ENCODE measurements at regions not wholly inside any gene's neighbourhood (a gene's known extent, or its start where the extent isn't known, plus 50 kb on each side); places are given as distances from the start of the nearest gene placed in this dataset.

DNA sequence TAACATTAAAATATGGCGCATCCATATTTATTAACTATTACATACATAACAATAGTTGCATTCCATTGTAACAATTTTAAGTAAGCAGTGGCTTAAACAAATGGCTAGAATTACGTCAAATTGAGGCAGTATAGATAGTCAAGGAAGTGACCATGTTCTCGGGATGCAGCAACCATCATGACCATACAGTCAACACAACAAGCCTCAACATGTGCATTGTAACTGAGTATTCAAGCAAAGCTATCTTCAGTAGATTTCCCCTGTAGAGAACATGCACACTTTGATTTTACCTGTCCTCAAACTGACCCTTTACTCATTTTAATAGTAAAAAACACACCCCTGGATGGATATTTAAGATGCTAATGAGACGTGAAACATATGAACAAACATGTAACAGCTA, 356.4 kb downstream of the HINT1 start:
- TF ChIP-seq, protein P1, sequence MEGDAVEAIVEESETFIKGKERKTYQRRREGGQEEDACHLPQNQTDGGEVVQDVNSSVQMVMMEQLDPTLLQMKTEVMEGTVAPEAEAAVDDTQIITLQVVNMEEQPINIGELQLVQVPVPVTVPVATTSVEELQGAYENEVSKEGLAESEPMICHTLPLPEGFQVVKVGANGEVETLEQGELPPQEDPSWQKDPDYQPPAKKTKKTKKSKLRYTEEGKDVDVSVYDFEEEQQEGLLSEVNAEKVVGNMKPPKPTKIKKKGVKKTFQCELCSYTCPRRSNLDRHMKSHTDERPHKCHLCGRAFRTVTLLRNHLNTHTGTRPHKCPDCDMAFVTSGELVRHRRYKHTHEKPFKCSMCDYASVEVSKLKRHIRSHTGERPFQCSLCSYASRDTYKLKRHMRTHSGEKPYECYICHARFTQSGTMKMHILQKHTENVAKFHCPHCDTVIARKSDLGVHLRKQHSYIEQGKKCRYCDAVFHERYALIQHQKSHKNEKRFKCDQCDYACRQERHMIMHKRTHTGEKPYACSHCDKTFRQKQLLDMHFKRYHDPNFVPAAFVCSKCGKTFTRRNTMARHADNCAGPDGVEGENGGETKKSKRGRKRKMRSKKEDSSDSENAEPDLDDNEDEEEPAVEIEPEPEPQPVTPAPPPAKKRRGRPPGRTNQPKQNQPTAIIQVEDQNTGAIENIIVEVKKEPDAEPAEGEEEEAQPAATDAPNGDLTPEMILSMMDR (IDR thresholded peaks at IDR 0.05; ENCODE audit: low read depth, low read length), result no peak
- no peak for TF ChIP-seq EZH2phosphoT487 (IDR thresholded peaks at IDR 0.05; ENCODE audit: low read depth)
